ENCODE measurements at regions not wholly inside any gene's neighbourhood (a gene's known extent, or its start where the extent isn't known, plus 50 kb on each side); places are given as distances from the start of the nearest gene placed in this dataset.

DNA sequence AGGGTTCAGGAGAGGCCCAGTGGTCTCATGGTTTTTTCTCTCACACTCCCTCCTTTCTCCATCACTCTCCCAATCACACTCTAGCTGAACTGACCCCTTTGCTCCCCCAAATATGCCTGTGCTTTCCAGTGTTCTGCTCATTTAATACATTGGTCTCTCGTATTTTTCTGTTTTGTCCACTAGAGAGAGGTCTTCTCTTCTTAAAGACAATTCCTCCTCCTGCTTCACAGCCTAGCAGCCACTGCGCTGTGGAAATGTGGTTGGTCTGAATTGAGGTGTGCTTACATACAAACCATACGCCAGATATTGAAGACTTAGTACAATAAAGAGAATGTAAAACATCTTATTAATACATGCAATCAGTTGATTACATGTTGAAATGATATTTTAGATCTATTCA lies 60.6 kb upstream of the XCR1 start:
- DNase-seq = no peak

- no peak for DNase-seq
Observed at GRCh38 chr3:46086986-46087385, 59.7 kb upstream of the XCR1 start.

DNA sequence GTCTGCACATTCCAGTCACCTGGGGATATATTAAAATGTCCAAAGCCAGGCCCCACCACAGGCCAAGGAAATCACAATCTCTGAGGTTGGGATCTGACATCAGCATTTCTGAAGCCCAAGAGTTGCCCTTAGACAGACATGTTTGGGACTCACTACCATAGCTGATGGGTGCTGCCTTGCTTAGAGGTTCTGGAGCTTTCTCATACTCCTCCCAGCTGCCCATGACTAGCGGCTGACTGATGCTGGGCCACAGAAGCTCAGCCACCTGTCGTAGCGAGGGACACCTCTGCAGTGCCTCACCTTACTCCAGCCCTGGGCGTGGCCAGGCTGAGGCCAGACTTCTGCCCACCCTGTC lies 58.8 kb upstream of the XCR1 start:
- no peak for DNase-seq

DNA sequence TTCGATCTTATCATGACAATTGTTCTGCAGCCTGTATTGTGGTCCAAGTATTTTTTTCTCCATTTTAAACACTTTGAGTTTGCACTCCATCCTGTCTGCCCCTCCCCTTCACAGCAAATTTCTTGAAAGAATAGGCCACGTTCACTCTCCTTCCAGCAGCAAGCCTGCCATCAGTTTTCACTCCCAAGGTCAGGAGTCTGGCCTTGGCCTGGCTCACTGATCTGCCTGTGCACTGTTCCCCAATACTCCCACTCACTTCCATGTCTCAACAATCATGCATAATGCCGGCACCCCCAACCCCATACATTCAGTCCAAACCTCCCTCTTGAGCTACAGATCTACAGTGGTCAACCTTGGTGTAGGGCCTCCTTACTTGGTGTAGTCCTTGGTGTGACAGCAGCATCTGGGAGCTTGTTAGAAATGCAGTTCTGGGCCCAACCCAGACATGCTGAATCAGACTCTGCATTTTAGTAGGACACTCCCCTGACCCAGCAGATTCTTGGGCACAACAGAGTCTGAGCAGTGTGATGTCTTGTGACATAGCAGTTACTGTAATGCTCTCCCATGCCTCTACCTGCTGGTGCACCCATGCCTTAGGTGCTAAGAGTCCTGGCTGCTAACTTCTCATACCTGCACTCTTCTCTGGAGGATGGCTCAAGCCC lies 58.3 kb upstream of the XCR1 start:
- no peak for DNase-seq

- DNase-seq = no peak
Observed at GRCh38 chr3:46083956-46084355, 56.7 kb upstream of the XCR1 start.

- no peak for DNase-seq
Observed at GRCh38 chr3:46082849-46083248, 55.6 kb upstream of the XCR1 start.

DNA sequence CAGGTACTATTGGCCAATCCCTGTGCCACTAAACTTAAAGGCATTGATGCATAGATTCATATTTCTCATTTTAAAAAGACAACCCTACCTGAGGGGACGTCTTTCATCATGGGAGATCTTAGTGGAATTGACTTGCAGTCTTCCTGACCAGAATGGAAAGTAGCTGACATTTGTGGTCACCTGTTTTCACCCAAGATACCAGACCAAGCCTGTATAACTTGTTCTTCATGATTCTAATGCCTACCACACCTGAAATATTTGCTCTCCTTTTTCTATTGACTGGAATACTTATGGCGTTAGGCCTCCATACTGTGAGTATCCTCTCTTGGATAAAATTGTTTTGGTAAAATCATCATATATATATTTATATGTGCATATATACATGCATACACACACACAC lies 54.7 kb upstream of the XCR1 start:
- DNase-seq = no peak

- no peak for DNase-seq
Observed at GRCh38 chr3:46080969-46081345, 53.7 kb upstream of the XCR1 start.

DNA sequence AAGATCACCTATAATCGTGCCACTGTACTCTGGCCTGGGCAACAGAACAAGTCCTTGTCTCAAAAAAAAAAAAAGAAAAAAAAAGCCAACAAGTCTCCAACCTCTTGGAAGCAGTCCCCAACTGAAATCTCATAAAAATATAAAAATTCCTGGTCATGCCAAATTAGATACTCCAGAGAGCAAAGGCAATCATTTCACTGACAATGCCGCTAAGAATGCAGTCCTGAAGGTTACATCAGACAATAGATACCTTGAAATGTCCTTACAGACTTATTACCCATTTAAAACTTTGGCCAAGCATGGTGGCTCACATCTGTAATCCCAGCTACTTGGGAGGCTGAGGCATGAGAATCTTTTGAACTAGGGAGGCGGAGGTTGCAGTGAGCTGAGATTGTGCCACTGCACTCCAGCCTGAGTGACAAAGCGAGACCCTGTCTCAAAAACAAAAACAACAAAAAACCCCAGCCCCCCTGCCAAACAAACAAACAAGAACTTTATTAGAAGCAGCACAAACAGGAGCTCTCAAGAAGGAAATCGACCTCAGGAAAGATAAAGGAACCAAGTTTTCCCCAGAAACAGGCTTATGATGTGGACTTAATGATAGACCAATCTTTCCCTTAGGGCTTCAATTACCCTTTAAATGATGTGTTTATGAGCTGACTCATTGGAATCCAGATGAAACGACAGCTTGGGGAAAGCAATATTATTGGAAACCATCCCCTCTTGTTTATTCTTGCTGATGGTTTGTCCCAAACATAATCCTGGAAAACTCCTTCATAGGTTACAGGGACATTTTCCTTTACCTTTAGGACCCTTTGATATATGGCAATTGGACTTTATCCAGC lies 53.1 kb upstream of the XCR1 start:
- DNase-seq = no peak

- peak; percentile 22 for DNase-seq
Observed at GRCh38 chr3:46078712-46079400, 51.6 kb upstream of the XCR1 start.

Data from NCI-H446 treated with DMSO at 0.1 percent for 48 hours (cell line).